Activated T-cell treated with anti-CD3 and anti-CD28 coated beads for 24 hours (primary cell): ENCODE measurements at regions not wholly inside any gene's neighbourhood (a gene's known extent, or its start where the extent isn't known, plus 50 kb on each side); places are given as distances from the start of the nearest gene placed in this dataset.

ENCODE experiments used
- DNase-seq: peaks from one replicate; pipeline ENCODE4 v3.0.0-alpha.2; 2020; ENCODE audit warnings: low read depth

- no peak for DNase-seq
Observed at GRCh38 chr10:36700123-36700522, 425.3 kb upstream of the ANKRD30A start.

DNA sequence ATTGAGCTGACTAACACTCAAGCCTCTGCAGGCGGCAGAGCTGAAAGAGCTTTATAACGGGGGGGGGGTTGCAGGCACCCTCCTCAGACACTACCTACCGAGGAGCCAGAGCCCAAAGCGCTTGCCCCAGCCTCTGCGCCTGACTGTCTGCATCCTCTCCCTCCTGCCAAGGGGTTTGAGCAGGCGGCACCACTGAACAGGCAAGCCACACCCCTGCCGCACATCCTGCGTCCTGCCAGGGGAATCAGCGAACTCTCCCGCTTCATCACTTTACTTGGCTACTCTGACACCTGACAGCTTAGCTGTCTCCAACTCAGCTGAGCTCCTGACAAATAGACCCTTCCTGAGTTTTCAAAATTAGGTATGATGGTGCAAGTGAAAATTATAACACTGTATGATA is 432.6 kb upstream of the ANKRD30A start:
- no peak for DNase-seq

GRCh38 chr10:36688717-36689116 is 436.7 kb upstream of the ANKRD30A start:
- no peak for DNase-seq

DNA sequence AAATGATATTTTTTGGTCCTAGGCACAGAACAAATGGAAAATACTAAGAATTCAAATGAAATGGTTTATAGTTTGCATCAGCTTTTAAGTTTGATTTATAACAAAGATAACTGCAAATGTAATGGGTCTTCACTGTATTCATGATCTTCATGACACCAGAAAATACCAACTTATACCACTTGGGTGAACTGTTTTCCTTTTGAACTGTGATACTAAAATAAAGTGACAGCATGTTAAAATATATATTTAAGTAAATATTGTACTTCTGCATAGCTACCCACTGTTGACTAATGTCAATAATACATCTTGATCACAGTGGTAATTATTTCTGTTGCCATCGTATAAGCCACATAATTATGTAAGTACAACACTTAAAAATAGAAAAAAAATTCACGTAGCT is 442.0 kb upstream of the ANKRD30A start:
- no peak for DNase-seq

GRCh38 chr10:36681751-36682632 is 443.4 kb upstream of the ANKRD30A start:
- no peak for DNase-seq

DNA sequence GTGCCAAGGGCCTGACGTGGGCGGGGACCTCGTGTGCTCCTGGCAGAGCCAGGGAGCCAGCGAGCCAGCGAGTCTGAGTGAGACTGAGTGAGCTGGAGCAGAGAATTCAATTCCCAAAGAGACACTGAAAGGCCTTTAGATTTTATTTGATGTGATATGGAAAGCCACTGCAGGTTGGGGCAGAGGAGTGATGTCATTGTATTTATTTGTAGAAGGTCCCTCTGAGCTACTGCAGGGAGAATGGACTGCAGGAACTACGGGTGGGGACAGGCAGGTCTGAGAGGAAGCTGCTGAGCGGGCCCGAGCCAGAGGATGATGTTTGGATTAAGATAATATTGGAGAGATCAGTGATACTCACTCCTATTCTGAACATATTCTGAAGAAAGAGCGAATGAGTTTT is 445.8 kb upstream of the ANKRD30A start:
- no peak for DNase-seq

DNA sequence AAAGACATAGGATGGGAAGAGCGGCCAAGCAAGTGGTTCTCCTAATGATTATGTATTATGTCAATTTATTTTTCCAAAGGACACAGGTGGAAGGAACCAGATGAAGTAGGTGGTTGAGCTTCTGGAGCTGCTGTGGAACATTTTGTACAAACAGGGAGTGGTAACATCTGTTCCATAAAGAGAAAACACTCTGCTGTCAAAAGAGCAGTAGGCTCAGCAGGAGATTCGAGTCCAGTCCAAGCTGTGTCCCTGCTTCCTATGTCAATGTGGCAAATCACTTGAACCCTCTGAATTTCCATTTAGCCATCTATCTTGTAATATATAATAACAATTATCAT is 448.0 kb upstream of the ANKRD30A start:
- no peak for DNase-seq

DNA sequence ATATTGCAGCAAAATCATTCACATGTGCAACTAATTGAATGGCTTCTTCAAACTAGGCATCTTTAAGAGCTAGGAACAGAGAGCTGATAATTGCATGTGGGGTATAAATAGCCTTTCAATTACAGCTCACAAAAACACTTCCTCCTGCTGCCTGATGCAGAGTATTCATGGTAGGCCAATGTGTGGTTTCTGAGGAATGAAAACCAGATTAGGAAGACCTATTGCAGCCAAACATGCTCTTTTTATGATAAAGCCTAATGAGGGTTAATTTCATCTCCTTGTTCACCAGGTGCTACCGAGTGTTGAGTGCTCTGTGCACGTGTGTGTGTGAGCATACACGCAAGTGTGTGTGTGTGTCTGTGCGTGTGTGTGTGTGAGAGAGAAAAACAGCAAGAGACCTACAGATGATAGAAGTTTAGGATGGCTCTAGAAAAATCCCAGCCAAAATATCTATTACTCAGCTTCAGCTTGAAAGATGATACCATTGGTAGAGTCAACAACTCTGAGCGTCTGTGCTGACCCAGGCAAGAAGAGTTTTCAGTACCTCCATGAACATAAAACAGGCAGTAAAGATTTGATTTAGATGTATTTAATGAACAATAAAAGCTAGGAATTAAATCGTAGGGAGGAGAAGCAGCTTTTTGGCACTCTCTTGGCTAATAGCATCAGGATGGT is 448.5 kb upstream of the ANKRD30A start:
- DNase-seq = no peak

- no peak for DNase-seq
Observed at GRCh38 chr10:36676321-36676720, 449.1 kb upstream of the ANKRD30A start.

- DNase-seq = no peak
Observed at GRCh38 chr10:36675458-36675880, 449.9 kb upstream of the ANKRD30A start.

DNA sequence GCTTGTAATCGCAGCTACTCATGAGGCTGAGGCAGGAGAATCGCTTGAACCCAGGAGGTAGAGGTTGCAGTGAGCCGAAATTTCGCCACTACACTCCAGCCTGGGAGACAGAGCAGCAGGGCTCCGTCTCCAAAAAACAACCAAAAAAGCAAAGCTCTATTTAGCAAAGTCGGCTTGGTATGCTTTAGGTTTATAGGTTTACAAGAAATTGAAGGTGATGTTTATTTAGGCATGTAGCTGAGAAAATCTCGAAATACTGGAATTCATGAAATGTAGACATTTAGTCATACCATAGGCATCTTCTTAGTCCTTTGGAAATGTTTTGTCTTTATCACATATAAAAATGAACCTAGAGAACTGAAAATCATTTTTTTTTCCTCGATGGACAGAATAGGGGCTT is 453.8 kb upstream of the ANKRD30A start:
- DNase-seq = no peak

DNA sequence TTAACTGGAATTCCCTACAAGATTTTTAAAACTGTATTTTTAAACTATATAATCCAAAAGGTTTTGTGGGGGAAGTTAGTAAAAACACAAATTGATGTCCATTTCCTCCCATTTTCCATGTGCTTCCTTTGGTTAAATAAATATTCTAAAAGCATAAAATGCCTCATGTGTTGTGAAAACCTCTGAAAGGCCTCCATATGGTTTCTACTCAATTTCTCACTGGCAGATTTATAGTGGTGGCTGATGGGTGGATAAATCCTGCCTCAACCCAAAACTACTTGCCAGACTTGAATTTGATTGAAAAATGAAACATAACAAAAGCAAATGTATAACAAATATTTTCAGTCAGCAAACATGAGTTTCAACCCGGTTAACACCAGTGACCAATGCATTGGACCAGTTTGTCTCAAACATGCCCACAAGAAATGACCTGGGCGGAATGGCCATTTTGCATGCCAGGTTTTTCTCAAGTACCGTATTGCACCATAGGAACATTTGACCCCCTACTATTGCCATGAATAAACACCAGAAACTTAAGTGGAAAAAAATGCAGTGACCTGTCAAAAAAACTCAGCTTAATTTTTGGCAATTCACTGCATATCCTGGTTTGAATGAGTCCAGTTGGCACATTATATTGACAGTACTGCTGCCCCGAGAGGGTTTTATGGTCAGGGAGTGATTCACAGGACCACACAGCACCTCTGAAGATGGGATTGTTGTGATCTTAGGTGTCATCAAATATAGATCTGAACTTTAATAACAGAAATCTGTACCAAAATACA is 454.6 kb upstream of the ANKRD30A start:
- no peak for DNase-seq

- no peak for DNase-seq
Observed at GRCh38 chr10:36669615-36670352, 455.6 kb upstream of the ANKRD30A start.

- no peak for DNase-seq
Observed at GRCh38 chr10:36666451-36666850, 458.9 kb upstream of the ANKRD30A start.

DNA sequence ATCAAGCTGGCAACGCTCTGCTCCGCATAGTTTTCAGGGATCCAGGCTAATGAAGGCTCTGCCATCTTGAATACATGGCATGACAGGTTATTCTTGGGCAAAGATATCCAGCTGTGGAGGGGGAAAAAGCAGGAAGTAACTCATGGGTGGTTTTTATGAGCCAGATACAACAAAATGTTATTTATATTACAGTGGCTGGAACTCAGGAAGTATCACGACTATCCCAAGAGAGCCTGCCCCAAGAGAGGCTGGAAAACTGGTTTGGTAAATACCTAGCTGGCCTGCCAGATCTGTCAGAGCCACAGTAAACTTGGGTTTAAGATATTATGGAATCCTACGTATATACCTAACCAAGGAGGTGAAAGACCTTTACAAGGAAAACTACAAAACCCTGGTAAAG is 462.8 kb upstream of the ANKRD30A start:
- no peak for DNase-seq

- DNase-seq = no peak
Observed at GRCh38 chr10:36650274-36650673, 475.1 kb upstream of the ANKRD30A start.

GRCh38 chr10:36647540-36647939 is 477.9 kb upstream of the ANKRD30A start:
- DNase-seq = no peak

GRCh38 chr10:36640626-36641025 is 484.8 kb upstream of the ANKRD30A start:
- no peak for DNase-seq

DNA sequence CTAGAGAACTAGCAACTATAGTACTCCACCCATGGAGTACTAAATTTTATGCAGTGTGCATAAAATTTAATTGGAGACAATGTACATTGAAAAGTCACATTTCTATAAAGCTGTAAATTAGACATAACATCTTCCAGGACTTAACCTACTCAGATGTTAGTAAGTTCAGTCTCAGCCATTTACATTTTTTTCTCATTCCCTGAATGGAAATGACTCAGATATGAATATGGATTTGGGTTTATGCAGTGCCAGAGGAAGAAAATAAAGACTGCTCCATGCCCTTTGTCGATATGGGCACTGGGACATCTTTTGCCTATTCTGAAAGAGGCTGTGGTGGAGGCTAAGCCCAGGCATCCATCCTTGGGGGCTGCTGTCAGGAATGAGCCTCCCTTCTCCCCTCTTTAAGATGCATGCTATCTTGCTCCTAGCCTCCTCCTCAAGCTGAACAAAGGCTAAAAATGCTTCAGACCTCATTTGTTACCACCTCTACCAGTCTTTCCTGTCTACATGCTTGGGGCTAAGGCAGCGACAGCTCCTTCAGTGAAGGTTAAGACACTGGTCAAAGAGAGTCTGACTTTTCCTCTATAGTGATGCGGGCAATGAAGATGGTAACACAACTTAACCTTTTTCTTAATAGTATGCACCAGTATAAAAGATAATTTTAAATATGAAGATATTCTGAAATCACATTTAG is 486.8 kb upstream of the ANKRD30A start:
- no peak for DNase-seq

- DNase-seq = no peak
Observed at GRCh38 chr10:36636879-36637278, 488.5 kb upstream of the ANKRD30A start.

DNA sequence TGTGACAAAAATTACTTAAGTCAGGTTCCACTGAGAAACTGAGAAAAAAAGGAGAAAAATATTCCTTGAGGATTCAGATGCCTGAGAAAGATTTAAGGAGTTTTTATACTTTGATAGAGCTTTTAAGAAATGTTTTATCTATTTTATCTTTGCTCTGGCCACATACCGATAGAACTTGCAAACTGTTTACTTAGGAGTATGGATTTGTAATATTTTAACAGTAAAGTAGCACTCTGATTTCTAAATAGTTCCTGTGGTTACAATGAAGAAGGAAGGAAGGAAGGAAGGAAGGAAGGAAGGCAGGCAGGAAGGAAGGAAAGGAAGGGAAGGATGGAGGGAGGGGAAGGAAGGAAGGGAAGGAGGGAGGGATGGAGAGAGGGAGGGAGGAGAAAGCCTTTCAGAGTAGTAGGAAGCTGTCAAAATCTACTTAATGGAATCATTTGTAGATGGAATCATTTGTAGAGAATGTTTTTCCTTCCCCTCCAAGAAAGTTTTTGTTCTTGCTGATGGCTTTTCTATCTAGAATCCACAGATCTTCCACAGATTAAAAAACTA is 489.0 kb upstream of the ANKRD30A start:
- DNase-seq = no peak
